ENCODE measurements at regions not wholly inside any gene's neighbourhood (a gene's known extent, or its start where the extent isn't known, plus 50 kb on each side); places are given as distances from the start of the nearest gene placed in this dataset.

GRCh38 chr4:41822325-41822724, 73.8 kb upstream of the PHOX2B start:
- TF ChIP-seq REST (IDR thresholded peaks at IDR 0.05; ENCODE audit: insufficient read depth in 1 of 2, low read depth in 2 of 2, low read length in 1 of 2) (no peak), CTCF (IDR thresholded peaks at IDR 0.05) (no peak)

Data from Panc1 (cell line).